Neural cell (in vitro differentiated cells): ENCODE measurements at regions not wholly inside any gene's neighbourhood (a gene's known extent, or its start where the extent isn't known, plus 50 kb on each side); places are given as distances from the start of the nearest gene placed in this dataset.

Source experiments
- H2AFZ ChIP-seq: fragments of 200-600, 300-800 bp; sonication (generic), shearing (Covaris generic); 2 replicates; pipeline ENCODE4 v1.6.0; 2014; ENCODE audit warnings: low read depth, mild to moderate bottlenecking, antibody characterized with exemption, low read length, moderate library complexity
- H3F3A ChIP-seq: fragments of 200-600 bp; shearing (Covaris generic); 2 replicates; pipeline ENCODE4 v1.6.1; 2016; ENCODE audit warnings: mild to moderate bottlenecking, moderate library complexity, mixed read lengths, antibody characterized with exemption, low read length; ENCODE audit not compliant: insufficient read depth, poor library complexity, severe bottlenecking
- H3K27ac ChIP-seq: fragments of 200-600, 300-800 bp; sonication (generic), shearing (Covaris generic); 2 replicates; pipeline ENCODE4 v1.5.1; 2014; ENCODE audit warnings: mild to moderate bottlenecking, low read length, moderate library complexity
- H3K27me3 ChIP-seq: fragments of 300-800, 200-600 bp; sonication (generic), shearing (Covaris generic); 2 replicates; pipeline ENCODE4 v1.6.0; 2014; ENCODE audit warnings: mild to moderate bottlenecking, low read depth, low read length, moderate library complexity; ENCODE audit not compliant: insufficient read depth
- H3K36me3 ChIP-seq: fragments of 300-800, 200-600 bp; sonication (generic), shearing (Covaris generic); 2 replicates; pipeline ENCODE4 v1.5.1; 2014; ENCODE audit warnings: mild to moderate bottlenecking, antibody characterized with exemption, low read length, moderate library complexity; ENCODE audit not compliant: insufficient read depth
- H3K4me2 ChIP-seq: fragments of 300-800, 200-600 bp; sonication (generic), shearing (Covaris generic); 2 replicates; pipeline ENCODE4 v1.6.0; 2014; ENCODE audit warnings: mild to moderate bottlenecking, low read length
- H3K4me3 ChIP-seq: fragments of 300-800, 200-600 bp; sonication (generic), shearing (Covaris generic); 2 replicates; pipeline ENCODE4 v1.5.1; 2014; ENCODE audit warnings: mild to moderate bottlenecking, low read length, moderate library complexity
- H3K79me2 ChIP-seq: fragments of 200-600 bp; shearing (Covaris generic); replicated peaks from 2 replicates; pipeline ENCODE4 v1.6.0; 2014; ENCODE audit warnings: mild to moderate bottlenecking, low read length, moderate library complexity; ENCODE audit not compliant: insufficient read depth
- H3K9ac ChIP-seq: fragments of 300-800, 200-600 bp; sonication (generic), shearing (Covaris generic); 2 replicates; pipeline ENCODE4 v1.6.1; 2016; ENCODE audit warnings: mild to moderate bottlenecking, low read length, mixed read lengths
- H3K9me2 ChIP-seq: fragments of 200-600 bp; shearing (Covaris generic); 2 replicates; pipeline ENCODE4 v1.6.1; 2016; ENCODE audit warnings: mild to moderate bottlenecking, low read length, mixed read lengths; ENCODE audit not compliant: insufficient read depth
- H3K9me3 ChIP-seq: fragments of 200-600, 300-800 bp; sonication (generic), shearing (Covaris generic); 2 replicates; pipeline ENCODE4 v1.6.1; 2016; ENCODE audit warnings: mild to moderate bottlenecking, mixed run types, low read length, moderate library complexity, mixed read lengths
- H4K20me1 ChIP-seq: fragments of 200-600 bp; shearing (Covaris generic); 2 replicates; pipeline ENCODE4 v1.6.1; 2016; ENCODE audit warnings: mild to moderate bottlenecking, mixed run types; ENCODE audit not compliant: insufficient read depth
- MXI1 ChIP-seq: fragments of 450-650 bp; conservative IDR thresholded peaks from 2 replicates; pipeline ENCODE4 v1.6.1; 2014; ENCODE audit warnings: antibody characterized with exemption, mild to moderate bottlenecking; ENCODE audit not compliant: poor library complexity, severe bottlenecking
- POLR2AphosphoS5 ChIP-seq: IDR thresholded peaks from 2 replicates; pipeline ENCODE4 v1.6.1; 2012
- RAD21 ChIP-seq: fragments of 450-650 bp; conservative IDR thresholded peaks from 2 replicates; pipeline ENCODE4 v1.6.1; 2014; ENCODE audit warnings: antibody characterized with exemption, mild to moderate bottlenecking, moderate library complexity
- SMC3 ChIP-seq: fragments of 450-650 bp; conservative IDR thresholded peaks from 2 replicates; pipeline ENCODE4 v1.6.1; 2014; ENCODE audit warnings: antibody characterized with exemption, mild to moderate bottlenecking, moderate library complexity; ENCODE audit not compliant: poor library complexity
- TAF1 ChIP-seq: IDR thresholded peaks from 2 replicates; pipeline ENCODE4 v1.6.1; 2012; ENCODE audit warnings: low read depth
- TF ChIP-seq, protein P1 (sequence below): fragments of 450-650 bp; IDR thresholded peaks from 2 replicates; pipeline ENCODE4 v1.5.1; 2014; ENCODE audit warnings: antibody characterized with exemption, mild to moderate bottlenecking, moderate library complexity; ENCODE audit not compliant: poor library complexity, severe bottlenecking
- TF ChIP-seq, protein P2 (sequence below): IDR thresholded peaks from 2 replicates; pipeline ENCODE4 v1.6.1; 2012; ENCODE audit warnings: borderline replicate concordance

DNA sequence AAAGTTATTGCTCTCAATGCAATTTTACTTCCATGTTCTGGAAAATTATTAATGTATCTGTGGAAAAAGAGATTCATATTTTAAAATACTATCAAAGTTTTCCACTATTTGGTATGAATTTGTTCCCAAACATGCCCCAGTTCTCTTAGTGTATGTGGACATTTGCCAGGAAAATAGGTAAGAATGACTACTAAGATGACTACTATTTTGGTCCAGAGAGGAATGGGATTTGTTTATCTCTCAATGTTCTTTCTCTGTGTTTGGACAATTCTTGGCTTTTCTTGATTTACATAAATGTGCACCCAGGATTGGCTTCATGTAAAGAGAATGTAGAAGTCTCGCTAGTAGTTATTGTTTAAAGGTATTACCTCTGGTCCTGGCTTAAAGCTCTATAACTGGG is 60.3 kb upstream of the POT1 start:
- Histone ChIP-seq H3K9me3 (no peaks in the 10 kb centered on the region), H3K27me3 (no peaks in the 10 kb centered on the region), H3K79me2 (no peaks in the 10 kb centered on the region)

More for the DNA sequence above, 60.3 kb upstream of the POT1 start:
- Histone ChIP-seq H3K4me2 (no peak overlapping the region), H4K20me1 (no peaks in the 10 kb centered on the region), H3F3A (no peaks in the 10 kb centered on the region), H3K36me3 (no peaks in the 10 kb centered on the region), H3K4me3 (no peak overlapping the region), H3K27ac (no peak overlapping the region), H3K9ac (no peak overlapping the region), H2AFZ (no peak overlapping the region), H3K9me2 (no peaks in the 10 kb centered on the region)
- TF ChIP-seq SMC3 (no peak), RAD21 (no peak), MXI1 (no peak), POLR2AphosphoS5 (no peak), TAF1 (no peak)
- TF ChIP-seq, protein P1, sequence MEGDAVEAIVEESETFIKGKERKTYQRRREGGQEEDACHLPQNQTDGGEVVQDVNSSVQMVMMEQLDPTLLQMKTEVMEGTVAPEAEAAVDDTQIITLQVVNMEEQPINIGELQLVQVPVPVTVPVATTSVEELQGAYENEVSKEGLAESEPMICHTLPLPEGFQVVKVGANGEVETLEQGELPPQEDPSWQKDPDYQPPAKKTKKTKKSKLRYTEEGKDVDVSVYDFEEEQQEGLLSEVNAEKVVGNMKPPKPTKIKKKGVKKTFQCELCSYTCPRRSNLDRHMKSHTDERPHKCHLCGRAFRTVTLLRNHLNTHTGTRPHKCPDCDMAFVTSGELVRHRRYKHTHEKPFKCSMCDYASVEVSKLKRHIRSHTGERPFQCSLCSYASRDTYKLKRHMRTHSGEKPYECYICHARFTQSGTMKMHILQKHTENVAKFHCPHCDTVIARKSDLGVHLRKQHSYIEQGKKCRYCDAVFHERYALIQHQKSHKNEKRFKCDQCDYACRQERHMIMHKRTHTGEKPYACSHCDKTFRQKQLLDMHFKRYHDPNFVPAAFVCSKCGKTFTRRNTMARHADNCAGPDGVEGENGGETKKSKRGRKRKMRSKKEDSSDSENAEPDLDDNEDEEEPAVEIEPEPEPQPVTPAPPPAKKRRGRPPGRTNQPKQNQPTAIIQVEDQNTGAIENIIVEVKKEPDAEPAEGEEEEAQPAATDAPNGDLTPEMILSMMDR: no peak
- TF ChIP-seq, protein P2, sequence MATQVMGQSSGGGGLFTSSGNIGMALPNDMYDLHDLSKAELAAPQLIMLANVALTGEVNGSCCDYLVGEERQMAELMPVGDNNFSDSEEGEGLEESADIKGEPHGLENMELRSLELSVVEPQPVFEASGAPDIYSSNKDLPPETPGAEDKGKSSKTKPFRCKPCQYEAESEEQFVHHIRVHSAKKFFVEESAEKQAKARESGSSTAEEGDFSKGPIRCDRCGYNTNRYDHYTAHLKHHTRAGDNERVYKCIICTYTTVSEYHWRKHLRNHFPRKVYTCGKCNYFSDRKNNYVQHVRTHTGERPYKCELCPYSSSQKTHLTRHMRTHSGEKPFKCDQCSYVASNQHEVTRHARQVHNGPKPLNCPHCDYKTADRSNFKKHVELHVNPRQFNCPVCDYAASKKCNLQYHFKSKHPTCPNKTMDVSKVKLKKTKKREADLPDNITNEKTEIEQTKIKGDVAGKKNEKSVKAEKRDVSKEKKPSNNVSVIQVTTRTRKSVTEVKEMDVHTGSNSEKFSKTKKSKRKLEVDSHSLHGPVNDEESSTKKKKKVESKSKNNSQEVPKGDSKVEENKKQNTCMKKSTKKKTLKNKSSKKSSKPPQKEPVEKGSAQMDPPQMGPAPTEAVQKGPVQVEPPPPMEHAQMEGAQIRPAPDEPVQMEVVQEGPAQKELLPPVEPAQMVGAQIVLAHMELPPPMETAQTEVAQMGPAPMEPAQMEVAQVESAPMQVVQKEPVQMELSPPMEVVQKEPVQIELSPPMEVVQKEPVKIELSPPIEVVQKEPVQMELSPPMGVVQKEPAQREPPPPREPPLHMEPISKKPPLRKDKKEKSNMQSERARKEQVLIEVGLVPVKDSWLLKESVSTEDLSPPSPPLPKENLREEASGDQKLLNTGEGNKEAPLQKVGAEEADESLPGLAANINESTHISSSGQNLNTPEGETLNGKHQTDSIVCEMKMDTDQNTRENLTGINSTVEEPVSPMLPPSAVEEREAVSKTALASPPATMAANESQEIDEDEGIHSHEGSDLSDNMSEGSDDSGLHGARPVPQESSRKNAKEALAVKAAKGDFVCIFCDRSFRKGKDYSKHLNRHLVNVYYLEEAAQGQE: no peak
